Stomach (tissue), 8 donors: ENCODE measurements at regions not wholly inside any gene's neighbourhood (a gene's known extent, or its start where the extent isn't known, plus 50 kb on each side); places are given as distances from the start of the nearest gene placed in this dataset.

Source experiments
- DNase-seq, 2 donors: peaks; one replicate each; pipeline versions ENCODE4 v3.0.0 to v3.0.0-alpha.2; 2013 to 2019
- H3K27ac ChIP-seq, 5 donors: fragments of 200-600 bp in 4 of 5; sonication (generic) in 4 of 5; one replicate each; pipeline ENCODE4 v1.5.1; 2013 to 2019; ENCODE audit warnings: mild to moderate bottlenecking in 1 of 5, moderate library complexity in 1 of 5
- H3K27me3 ChIP-seq, 3 donors: fragments of 200-600 bp; sonication (generic); one replicate each; pipeline ENCODE4 v1.5.1; 2017 to 2019; ENCODE audit warnings: mixed run types in 1 of 3
- H3K36me3 ChIP-seq, 4 donors: fragments of 200-600 bp; sonication (generic); 1 replicate in 3 of 4; 2 replicates in 1 of 4; pipeline ENCODE4 v1.5.1; 2016 to 2019
- H3K4me1 ChIP-seq, 4 donors: fragments of 200-600 bp; sonication (generic); one replicate each; pipeline ENCODE4 v1.5.1; 2016 to 2019
- H3K4me3 ChIP-seq, 4 donors: fragments of 200-600 bp; sonication (generic) in 3 of 4; one replicate each; pipeline ENCODE4 v1.5.1; 2016 to 2019; ENCODE audit warnings: mild to moderate bottlenecking in 1 of 4
- H3K9me3 ChIP-seq, 4 donors: fragments of 200-600 bp; sonication (generic); one replicate each; pipeline ENCODE4 v1.5.1; 2016 to 2019
- EP300 ChIP-seq: sonication (generic); formaldehyde crosslinking; IDR thresholded peaks from one replicate; pipeline ENCODE4 v1.6.1; 2017; ENCODE audit warnings: antibody characterized with exemption
- POLR2A ChIP-seq, 4 donors: fragments of 450-650 bp; IDR thresholded peaks; one replicate each; pipeline ENCODE4 v1.6.1; 2016; ENCODE audit warnings: antibody characterized with exemption in 4 of 4, control low read depth in 2 of 4, mild to moderate bottlenecking in 1 of 4, moderate library complexity in 1 of 4
- POLR2AphosphoS5 ChIP-seq, 3 donors: sonication (generic); formaldehyde crosslinking; IDR thresholded peaks; one replicate each; pipeline ENCODE4 v1.6.1; 2016; ENCODE audit warnings: antibody characterized with exemption in 3 of 3
- WGBS, 5 donors: extraction: QIAGEN DNeasy Blood & Tissue Kit in 3 of 5; methylation state at CpG; one replicate each; pipeline versions ENCODE4 v1.1.5 to v1.1.7; 2013 to 2018; 5-methylcytosine and 5-hydroxymethylcytosine counted together
- intact Hi-C: fragments of 100-400 bp; cut with DNase I; formaldehyde crosslinking; loops from one replicate; pipeline ENCODE4 v1.15.1; 2023; ENCODE audit warnings: low total_unique reads
- TF ChIP-seq, protein P1 (sequence below), 7 experiments: fragments of 450-650 bp in 4 of 7; fragments of 200-600 bp in 3 of 7; sonication (generic) in 3 of 7; IDR thresholded peaks; one replicate each; pipeline ENCODE4 v1.5.1; 2016 to 2019; ENCODE audit warnings: antibody characterized with exemption in 7 of 7, control low read depth in 2 of 7, mild to moderate bottlenecking in 1 of 7
- donor health status: healthy with polysubstance abuse.
- donor health status: Bipolar disorder and iron deficiency.
- donor health status: healthy.

DNA sequence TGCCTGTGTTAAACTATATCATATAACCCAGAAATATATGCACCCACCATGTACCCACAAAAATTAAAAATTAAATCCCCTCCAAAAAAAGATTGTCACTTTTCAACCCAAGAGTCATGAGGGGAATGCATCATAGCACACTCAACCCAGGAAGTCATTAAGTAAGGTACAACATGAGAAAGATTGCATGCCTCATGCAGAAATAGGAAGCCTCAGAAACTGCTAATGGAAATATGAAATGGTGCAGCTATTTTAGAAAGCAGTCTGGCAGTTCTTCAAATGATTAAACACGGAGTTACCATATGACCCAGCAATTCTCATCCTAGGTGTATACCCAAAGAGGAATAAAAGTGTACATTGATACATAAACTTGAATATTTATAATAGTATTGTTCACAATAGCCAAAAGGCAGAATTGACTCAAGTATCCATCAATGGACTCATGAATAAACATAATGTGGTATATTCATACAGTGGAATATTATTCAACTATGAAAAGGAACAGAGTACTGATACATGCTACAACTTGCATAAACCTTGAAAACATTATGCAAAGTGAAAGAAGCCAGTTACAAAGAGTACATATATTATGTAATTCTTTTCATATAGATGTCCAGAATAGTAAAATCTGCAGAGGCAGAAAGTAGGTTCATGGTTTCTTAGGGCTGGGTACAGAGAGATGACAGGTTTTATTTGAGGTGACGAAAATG is 70.4 kb downstream of the TMEM100 start:
- intact Hi-C loops, result no loop called here

DNA sequence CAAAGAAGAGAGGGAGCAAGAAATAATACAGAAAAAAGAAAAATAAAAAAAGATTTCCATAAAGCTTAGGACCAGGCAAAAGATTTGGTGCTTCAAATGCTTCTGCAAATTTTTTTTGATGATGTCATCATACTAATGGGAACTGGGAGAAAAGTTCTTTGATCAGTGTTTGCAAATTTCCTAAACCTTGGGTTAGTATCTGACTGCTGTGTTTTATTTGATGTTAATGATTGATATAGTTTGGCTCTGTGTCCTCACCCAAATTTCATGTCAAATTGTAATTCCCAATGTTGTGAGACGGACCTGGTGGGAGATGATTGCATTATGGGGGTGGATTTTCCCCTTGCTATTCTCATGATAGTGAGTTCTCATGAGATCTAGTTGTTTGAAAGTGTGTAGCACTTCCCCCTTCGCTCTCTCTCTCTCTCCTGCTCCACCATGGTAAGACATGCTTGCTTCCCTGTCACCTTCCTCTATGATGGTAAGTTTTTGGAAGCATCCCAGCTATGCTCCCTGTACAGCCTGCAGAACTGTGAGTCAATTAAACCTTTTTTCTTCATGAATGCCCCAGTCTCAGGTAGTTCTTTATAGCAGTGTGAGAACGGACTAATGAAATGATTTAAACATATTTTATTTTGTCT is 72.6 kb downstream of the TMEM100 start:
- Histone ChIP-seq H3K4me3 (no peak overlapping the region), H3K9me3 (no peaks in the 10 kb centered on the region), H3K27ac (no peak overlapping the region), H3K4me1 (peaks cover 0 to 7% (median 1%) of the 10 kb centered on the region in 4 donors), H3K36me3 (no peaks in the 10 kb centered on the region), H3K27me3 (no peaks in the 10 kb centered on the region)
- TF ChIP-seq, protein P1, sequence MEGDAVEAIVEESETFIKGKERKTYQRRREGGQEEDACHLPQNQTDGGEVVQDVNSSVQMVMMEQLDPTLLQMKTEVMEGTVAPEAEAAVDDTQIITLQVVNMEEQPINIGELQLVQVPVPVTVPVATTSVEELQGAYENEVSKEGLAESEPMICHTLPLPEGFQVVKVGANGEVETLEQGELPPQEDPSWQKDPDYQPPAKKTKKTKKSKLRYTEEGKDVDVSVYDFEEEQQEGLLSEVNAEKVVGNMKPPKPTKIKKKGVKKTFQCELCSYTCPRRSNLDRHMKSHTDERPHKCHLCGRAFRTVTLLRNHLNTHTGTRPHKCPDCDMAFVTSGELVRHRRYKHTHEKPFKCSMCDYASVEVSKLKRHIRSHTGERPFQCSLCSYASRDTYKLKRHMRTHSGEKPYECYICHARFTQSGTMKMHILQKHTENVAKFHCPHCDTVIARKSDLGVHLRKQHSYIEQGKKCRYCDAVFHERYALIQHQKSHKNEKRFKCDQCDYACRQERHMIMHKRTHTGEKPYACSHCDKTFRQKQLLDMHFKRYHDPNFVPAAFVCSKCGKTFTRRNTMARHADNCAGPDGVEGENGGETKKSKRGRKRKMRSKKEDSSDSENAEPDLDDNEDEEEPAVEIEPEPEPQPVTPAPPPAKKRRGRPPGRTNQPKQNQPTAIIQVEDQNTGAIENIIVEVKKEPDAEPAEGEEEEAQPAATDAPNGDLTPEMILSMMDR (IDR thresholded peaks at IDR 0.05), result no peak
- TF ChIP-seq EP300 (no peak), POLR2A (IDR thresholded peaks at IDR 0.05) (no peak), POLR2AphosphoS5 (IDR thresholded peaks at IDR 0.05) (no peak)
- intact Hi-C loops, result no loop called here
- 63 to 81% (median 67%) methylated on average over 3 of the region's 3 CpGs for WGBS, 5 donors
- DNase-seq, result no peak

More for the DNA sequence above, 70.4 kb downstream of the TMEM100 start:
- WGBS, 5 donors, result 56 to 83% (median 75%) methylated on average over 2 of the region's 2 CpGs
- Histone ChIP-seq H3K27ac (no peak overlapping the region), H3K27me3 (no peaks in the 10 kb centered on the region), H3K36me3 (no peaks in the 10 kb centered on the region), H3K4me1 (peaks cover 0 to 13% (median 3%) of the 10 kb centered on the region in 4 donors), H3K9me3 (no peaks in the 10 kb centered on the region), H3K4me3 (no peak overlapping the region)
- DNase-seq, result no peak
- TF ChIP-seq POLR2AphosphoS5 (IDR thresholded peaks at IDR 0.05) (no peak), POLR2A (IDR thresholded peaks at IDR 0.05) (no peak), EP300 (no peak)
- TF ChIP-seq, protein P1 (IDR thresholded peaks at IDR 0.05), result no peak

DNA sequence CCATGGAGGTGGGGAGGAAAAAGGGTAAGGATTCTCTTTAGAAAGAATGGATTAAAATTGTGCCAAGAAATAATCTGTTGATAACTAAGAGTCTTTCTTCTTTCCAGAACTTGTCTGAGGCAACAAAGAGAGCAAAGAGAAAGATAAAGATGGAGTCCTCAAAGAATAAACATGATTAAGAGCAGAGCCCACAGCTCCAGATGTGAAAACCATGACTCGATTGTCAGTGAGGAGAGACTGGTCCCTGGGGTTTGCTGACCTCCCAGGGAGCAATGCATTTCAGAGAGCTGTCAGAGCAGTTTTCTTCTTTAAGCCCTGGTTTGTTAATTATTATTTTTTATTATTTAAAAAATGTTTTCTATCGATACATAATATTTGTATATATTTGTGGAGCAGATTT is 74.6 kb downstream of the TMEM100 start:
- Histone ChIP-seq H3K27me3 (no peaks in the 10 kb centered on the region), H3K4me3 (no peak overlapping the region), H3K9me3 (no peaks in the 10 kb centered on the region), H3K36me3 (no peaks in the 10 kb centered on the region), H3K4me1 (no peaks in the 10 kb centered on the region), H3K27ac (no peak overlapping the region)
- TF ChIP-seq POLR2AphosphoS5 (IDR thresholded peaks at IDR 0.05), result no peak
- TF ChIP-seq, protein P1 (IDR thresholded peaks at IDR 0.05), result no peak
- TF ChIP-seq POLR2A (IDR thresholded peaks at IDR 0.05), result no peak
- TF ChIP-seq EP300, result no peak
- no peak for DNase-seq
- intact Hi-C loops, result no loop called here
- 55 to 63% (median 60%) methylated on average over 2 of the region's 2 CpGs for WGBS, 5 donors

DNA sequence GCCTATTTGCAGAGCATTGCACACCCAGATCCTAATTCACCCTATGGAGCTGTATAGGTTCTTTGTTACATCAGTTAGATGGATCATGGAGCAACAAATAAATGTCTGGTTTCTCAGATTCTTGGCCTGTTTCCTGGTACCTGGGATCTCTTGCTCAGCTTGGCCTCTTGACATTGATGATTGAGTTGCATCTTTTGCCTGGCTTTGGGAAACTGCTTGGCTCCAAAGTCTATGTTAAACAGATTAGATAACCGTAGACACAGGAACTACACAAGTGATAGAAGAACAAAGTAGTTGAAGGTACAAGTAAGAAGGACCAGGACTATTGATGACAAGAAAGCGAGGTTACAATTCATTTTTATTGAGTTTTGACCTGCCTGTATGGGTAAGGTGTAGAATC is 77.3 kb downstream of the TMEM100 start:
- WGBS, 5 donors, result 78 to 88% (median 86%) methylated on average over 2 of the region's 2 CpGs
- no peak overlapping the region for H3K4me3 ChIP-seq
- intact Hi-C loops, result no loop called here
- no peaks in the 10 kb centered on the region for H3K9me3 ChIP-seq
- no peaks in the 10 kb centered on the region for H3K36me3 ChIP-seq
- TF ChIP-seq, protein P1 (IDR thresholded peaks at IDR 0.05), result no peak
- TF ChIP-seq POLR2A (IDR thresholded peaks at IDR 0.05) (no peak), EP300 (no peak), POLR2AphosphoS5 (IDR thresholded peaks at IDR 0.05) (no peak)
- H3K4me1 ChIP-seq, result peaks cover 0 to 8% (median 3%) of the 10 kb centered on the region in 4 donors
- DNase-seq, result no peak
- no peak overlapping the region for H3K27ac ChIP-seq
- H3K27me3 ChIP-seq, result no peaks in the 10 kb centered on the region
